ENCODE measurements at regions not wholly inside any gene's neighbourhood (a gene's known extent, or its start where the extent isn't known, plus 50 kb on each side); places are given as distances from the start of the nearest gene placed in this dataset.

DNA sequence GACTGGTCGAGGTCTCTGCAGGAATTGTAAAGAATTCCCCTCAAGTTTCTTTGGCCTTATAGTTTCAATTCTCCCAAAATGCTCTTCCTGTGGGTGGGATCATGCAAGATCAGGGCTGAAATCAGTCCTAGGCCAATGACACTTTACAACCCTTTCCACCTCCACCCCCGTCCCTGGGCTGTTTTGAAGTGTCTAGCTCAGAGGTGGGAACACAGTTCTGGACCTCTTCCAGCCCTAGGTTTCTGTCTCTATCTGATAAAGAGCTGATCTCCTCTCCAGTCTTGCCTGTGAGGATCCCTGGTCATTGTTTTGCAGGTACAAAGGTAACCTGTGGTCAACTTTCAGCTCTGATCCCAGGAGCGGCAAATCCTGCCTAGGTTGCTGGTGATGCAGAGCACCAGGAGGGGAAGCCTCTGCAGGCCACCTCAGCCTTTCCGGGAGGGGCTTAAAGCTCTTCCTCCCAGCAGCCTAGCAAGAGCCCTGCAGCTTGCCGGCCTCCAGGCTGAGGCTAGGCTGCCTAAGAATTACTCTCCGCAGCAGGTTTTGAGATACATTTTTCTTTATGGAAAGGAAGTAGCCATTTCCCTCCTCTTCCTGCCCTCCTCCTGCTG lies 69.8 kb upstream of the WIPF1 start:
- DNase-seq, result no peak

DNA sequence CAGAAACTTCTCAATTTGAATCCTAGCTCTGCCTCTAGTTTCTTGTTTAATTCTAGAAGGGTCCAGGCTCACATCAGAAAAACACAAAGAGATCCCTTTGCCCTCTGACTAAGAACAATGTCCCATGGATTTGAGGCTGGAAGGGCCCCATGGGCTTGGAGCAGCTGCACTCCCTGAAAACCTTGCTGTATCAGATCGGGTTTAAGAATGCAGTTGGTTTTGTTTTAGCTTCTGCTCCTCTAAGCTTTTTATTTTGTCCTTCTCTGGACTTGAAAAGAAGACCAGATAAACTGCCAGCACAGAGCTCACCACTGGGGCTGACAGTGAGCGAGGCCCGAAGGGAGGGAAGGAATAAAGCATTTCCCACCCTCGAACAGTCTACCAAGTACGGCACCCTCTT lies 69.2 kb upstream of the WIPF1 start:
- no peak for DNase-seq

GRCh38 chr2:174666312-174666711 lies 68.7 kb upstream of the WIPF1 start:
- DNase-seq, result no peak

DNA sequence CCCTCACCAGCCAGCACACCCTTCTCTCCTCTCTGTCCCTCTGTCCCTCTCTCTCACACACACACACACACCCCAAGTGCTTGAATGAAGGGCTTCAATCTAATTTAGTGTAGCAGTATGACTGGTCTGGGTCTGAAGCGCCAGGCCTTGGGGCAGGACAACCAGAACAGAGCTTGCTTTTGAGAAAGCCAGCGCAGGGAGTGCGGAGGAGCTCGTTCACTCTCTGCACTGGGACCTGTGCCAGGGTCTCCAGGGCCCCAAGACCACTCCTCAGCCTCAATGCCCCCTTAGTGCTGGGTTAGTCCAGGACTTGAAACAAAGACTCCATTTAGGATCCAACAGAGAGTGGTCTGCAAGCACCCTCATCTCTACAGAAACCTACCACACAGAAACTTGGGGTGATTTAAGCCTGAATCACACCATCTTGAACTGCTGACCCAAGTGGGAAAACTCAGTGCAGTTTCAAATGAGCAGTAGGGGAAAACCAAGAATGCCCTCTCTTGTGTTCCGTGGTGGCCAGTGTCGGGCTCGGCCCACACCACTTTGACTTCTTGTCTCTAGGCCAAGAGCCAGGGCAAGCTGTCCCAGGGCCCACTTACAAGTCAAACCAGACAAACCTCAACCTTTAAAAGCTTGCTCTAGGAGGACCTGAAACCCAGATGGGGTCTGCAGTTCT lies 66.6 kb upstream of the WIPF1 start:
- peak; percentile 37 for DNase-seq

- peak; percentile 72 for DNase-seq
These were observed 65.9 kb upstream of the WIPF1 start for GRCh38 chr2:174663550-174663949.

DNA sequence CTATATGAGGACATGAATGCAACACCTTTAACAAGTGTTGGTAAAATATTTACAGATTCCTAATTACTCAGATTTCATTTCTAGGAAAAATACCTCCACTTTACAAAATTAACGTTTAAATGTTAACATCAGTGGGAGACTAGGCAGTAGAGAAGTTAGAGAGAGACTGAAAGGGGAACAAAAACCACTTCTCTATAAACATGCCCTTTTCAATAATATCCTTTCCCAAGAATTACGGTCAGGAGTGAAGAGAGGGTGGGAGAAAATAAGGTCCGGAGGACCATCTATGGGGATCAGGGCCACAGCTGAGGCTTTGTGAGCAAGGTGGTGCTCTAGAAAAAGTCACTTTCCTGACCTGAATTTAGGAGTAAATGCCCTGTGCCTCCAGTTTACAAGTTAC lies 65.3 kb upstream of the WIPF1 start:
- no peak for DNase-seq

DNA sequence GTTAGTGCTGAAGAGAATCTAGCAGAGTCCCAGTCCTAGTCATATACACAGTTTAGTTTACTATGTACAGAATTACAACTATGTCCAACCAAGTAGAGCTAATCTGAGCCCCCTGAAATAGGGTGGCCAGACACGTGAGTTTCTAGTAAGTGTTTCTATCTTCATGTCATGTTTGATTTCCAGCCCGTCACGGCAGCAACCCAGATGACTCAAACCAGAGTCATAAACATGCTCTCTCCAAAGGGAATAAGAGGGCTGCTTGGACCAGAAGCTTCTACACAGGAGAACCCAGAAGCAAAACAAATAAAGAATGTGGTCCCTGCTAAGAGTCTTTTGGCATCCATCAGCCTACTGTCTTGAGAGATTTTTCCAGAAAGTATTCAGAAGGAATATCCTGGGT lies 64.9 kb upstream of the WIPF1 start:
- DNase-seq, result no peak

GRCh38 chr2:174660984-174661675 lies 63.5 kb upstream of the WIPF1 start:
- DNase-seq, result no peak

GRCh38 chr2:174659069-174659900 lies 61.7 kb upstream of the WIPF1 start:
- DNase-seq, result no peak

GRCh38 chr2:174656676-174657176 lies 59.1 kb upstream of the WIPF1 start:
- no peak for DNase-seq

GRCh38 chr2:174656035-174656434 lies 58.4 kb upstream of the WIPF1 start:
- DNase-seq, result no peak

DNA sequence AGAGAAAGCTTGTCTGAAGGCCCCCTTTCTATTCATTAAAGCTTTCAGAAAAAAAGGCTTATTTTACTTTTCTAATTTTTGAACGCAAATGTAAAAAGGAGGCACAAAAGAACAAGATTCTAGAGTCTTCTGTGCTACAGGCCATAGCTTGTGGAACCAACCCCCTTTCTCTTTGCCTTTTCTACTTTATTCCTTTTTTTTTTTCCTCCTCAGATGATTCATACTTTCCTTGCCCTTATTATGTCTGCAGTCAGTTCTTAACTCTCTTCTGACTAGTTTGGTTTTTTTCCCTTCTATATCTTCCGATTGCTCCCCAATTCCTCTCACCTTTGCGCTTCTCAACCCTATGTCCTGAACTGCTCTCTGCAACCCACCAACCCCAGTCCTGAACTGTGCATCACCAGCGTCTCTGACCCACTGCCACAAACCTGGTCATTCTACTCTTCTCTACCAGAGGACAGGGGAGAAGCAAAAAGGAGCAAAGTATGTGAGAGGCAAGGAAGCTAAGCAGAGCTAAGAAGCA lies 56.9 kb upstream of the WIPF1 start:
- DNase-seq, result no peak

DNA sequence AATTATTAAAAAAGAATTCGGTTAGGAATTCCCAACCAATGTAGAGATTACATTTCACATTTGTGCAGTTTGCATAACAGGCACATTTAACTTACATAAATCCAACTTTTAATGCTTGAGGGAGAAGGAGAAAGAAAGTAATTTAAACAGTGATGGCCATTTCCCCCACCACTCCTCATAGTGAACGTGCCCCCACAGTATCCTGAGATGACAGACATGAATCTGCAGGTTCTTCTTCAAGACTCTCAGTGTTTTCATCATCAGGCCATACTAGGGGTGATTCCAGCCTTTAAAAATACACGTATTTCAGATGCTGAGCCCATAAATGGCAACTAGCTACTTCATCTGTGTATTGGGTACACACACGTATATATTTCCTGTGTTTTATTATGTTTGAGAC lies 51.3 kb upstream of the WIPF1 start:
- DNase-seq, result no peak

Measured in left hindlimb (tissue), 1 donor.